A673 (cell line): ENCODE measurements at regions not wholly inside any gene's neighbourhood (a gene's known extent, or its start where the extent isn't known, plus 50 kb on each side); places are given as distances from the start of the nearest gene placed in this dataset.

ENCODE experiments used
- BruUV-seq: library from RNA; stranded (reverse); fragments of 400-500 nt; replicated peaks from 2 replicates; lab custom pipeline; 2021; lab: Mats Ljungman, UMichigan
- CTCF ChIA-PET: fragments of 300-600 bp; sonication (Branson Sonifier 250); formaldehyde crosslinking; loops from one replicate; lab custom pipeline; 2022; ENCODE audit warnings: antibody characterized with exemption; lab: Charles Lee
- POLR2A ChIA-PET: fragments of 300-600 bp; sonication (Branson Sonifier 250); formaldehyde crosslinking; loops from one replicate; lab custom pipeline; 2022; ENCODE audit warnings: antibody characterized with exemption; ENCODE audit not compliant: low non-redundant PET; lab: Charles Lee
- DNase-seq: peaks from one replicate; pipeline ENCODE4 v3.0.0-alpha.2; 2015; ENCODE audit warnings: low spot score
- H3K27ac ChIP-seq: fragments of 200-600 bp; sonication (generic); 2 replicates; pipeline ENCODE4 v1.5.1; 2016; ENCODE audit warnings: mixed run types, low read depth, mild to moderate bottlenecking, mixed read lengths, antibody characterized with exemption, low read length; ENCODE audit not compliant: poor library complexity, severe bottlenecking
- H3K27me3 ChIP-seq: fragments of 200-600 bp; sonication (generic); replicated peaks from 2 replicates; pipeline ENCODE4 v1.6.1; 2017; ENCODE audit warnings: mixed run types, low read depth, mild to moderate bottlenecking, mixed read lengths, antibody characterized with exemption, low read length; ENCODE audit not compliant: insufficient read depth, poor library complexity
- H3K36me3 ChIP-seq: fragments of 200-600 bp; sonication (generic); 2 replicates; pipeline ENCODE4 v1.6.1; 2016; ENCODE audit warnings: mixed run types, mild to moderate bottlenecking, mixed read lengths, antibody characterized with exemption, low read length; ENCODE audit not compliant: insufficient read depth, poor library complexity, severe bottlenecking
- H3K4me1 ChIP-seq: fragments of 200-600 bp; sonication (generic); 2 replicates; pipeline ENCODE4 v1.6.1; 2017; ENCODE audit warnings: mixed run types, mild to moderate bottlenecking, mixed read lengths, antibody characterized with exemption, low read length; ENCODE audit not compliant: insufficient read depth, poor library complexity, severe bottlenecking
- H3K4me3 ChIP-seq: fragments of 200-600 bp; sonication (generic); 2 replicates; pipeline ENCODE4 v1.5.1; 2016; ENCODE audit warnings: low read depth, mixed run types, mild to moderate bottlenecking, mixed read lengths, low read length; ENCODE audit not compliant: poor library complexity, severe bottlenecking
- H3K9me3 ChIP-seq: fragments of 200-600 bp; sonication (generic); 2 replicates; pipeline ENCODE4 v1.6.1; 2016; ENCODE audit warnings: mixed run types, low read depth, mild to moderate bottlenecking, mixed read lengths, antibody characterized with exemption, low read length; ENCODE audit not compliant: poor library complexity, severe bottlenecking
- EZH2 ChIP-seq: fragments of 200-600 bp; sonication (generic); IDR thresholded peaks from 2 replicates; pipeline ENCODE4 v1.6.1; 2017; ENCODE audit warnings: borderline replicate concordance, low read depth, mild to moderate bottlenecking, mixed read lengths, antibody characterized with exemption, low read length; ENCODE audit not compliant: poor library complexity, severe bottlenecking
- intact Hi-C: fragments of 100-400 bp; cut with micrococcal nuclease; formaldehyde crosslinking; loops from one replicate; pipeline ENCODE4 v1.10.0; 2022; ENCODE audit not compliant: unreplicated experiment
- TF ChIP-seq, protein P1 (sequence below): fragments of 300-800, 200-600 bp; sonication (generic); conservative IDR thresholded peaks from 2 replicates; pipeline ENCODE4 v1.5.1; 2017; ENCODE audit warnings: low read depth, mild to moderate bottlenecking, antibody characterized with exemption, low read length, moderate library complexity, mixed read lengths

DNA sequence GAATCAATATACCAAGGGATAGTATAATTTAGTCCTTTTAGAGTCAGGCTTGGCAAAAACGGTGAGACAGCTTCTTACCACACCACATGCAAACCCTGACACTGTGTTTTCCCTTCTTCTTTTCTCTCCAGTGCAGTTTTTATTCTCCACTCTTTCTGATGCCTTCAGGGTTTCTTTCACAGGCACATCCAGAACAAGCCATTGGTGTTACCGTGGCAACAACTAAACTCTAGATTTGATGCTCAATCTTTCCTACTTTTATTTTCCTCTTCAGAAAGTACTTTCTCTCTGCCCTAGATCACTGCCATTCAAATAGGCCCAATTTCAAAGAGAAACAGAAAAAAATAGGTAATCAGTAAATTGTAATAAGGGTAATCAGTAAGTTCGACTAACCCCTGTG, 469.8 kb upstream of the POT1 start:
- CTCF ChIA-PET, result no interaction called here
- H3K4me3 ChIP-seq, result no peak overlapping the region
- H3K27ac ChIP-seq, result no peak overlapping the region
- intact Hi-C loops, result no loop called here
- TF ChIP-seq, protein P1, sequence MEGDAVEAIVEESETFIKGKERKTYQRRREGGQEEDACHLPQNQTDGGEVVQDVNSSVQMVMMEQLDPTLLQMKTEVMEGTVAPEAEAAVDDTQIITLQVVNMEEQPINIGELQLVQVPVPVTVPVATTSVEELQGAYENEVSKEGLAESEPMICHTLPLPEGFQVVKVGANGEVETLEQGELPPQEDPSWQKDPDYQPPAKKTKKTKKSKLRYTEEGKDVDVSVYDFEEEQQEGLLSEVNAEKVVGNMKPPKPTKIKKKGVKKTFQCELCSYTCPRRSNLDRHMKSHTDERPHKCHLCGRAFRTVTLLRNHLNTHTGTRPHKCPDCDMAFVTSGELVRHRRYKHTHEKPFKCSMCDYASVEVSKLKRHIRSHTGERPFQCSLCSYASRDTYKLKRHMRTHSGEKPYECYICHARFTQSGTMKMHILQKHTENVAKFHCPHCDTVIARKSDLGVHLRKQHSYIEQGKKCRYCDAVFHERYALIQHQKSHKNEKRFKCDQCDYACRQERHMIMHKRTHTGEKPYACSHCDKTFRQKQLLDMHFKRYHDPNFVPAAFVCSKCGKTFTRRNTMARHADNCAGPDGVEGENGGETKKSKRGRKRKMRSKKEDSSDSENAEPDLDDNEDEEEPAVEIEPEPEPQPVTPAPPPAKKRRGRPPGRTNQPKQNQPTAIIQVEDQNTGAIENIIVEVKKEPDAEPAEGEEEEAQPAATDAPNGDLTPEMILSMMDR, result no peak
- TF ChIP-seq EZH2, result no peak
- no peak for DNase-seq
- POLR2A ChIA-PET, result no interaction called here
- H3K9me3 ChIP-seq, result no peaks in the 10 kb centered on the region
- no peaks in the 10 kb centered on the region for H3K4me1 ChIP-seq
- no peaks in the 10 kb centered on the region for H3K27me3 ChIP-seq
- no peaks in the 10 kb centered on the region for H3K36me3 ChIP-seq
- BruUV-seq, result no TSS peak

DNA sequence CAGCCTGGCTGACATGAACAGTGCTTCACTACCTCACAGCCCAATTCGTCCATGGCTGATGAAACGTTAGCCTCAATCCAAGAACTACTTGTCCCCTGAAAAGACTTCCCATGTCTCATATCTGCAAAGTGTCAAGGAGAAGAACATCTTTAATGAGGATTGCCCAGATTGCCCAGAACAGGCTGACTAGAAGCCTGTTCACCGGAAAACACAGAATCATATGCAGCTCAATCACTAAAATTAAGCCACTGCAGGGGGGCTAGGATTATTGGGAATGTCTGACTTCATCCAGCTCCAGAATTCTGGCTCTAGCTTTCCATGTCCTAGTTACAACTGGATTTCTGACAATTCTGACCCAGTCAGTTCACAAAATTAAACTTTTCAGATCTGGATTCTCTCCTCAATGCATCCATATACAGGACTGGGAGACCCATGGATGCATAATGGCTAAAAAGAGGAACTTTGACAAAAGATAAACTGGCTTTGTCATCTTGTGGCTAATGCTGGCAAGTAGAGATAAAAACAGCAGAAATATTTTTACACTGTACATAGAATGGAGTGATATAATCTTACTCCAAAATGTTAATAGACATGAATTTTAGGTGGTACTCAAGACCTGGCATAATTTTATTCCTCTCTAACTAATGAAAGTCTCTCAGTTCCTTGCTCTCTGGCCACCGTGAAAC, 467.0 kb upstream of the POT1 start:
- no peak for DNase-seq
- no peak for TF ChIP-seq EZH2
- TF ChIP-seq, protein P1, result no peak
- Histone ChIP-seq H3K9me3 (no peaks in the 10 kb centered on the region), H3K27me3 (no peaks in the 10 kb centered on the region), H3K36me3 (no peaks in the 10 kb centered on the region), H3K4me1 (no peaks in the 10 kb centered on the region), H3K4me3 (no peak overlapping the region), H3K27ac (no peak overlapping the region)
- ChIA-PET POLR2A (no interaction called here), CTCF (no interaction called here)
- intact Hi-C loops, result no loop called here
- no TSS peak for BruUV-seq

DNA sequence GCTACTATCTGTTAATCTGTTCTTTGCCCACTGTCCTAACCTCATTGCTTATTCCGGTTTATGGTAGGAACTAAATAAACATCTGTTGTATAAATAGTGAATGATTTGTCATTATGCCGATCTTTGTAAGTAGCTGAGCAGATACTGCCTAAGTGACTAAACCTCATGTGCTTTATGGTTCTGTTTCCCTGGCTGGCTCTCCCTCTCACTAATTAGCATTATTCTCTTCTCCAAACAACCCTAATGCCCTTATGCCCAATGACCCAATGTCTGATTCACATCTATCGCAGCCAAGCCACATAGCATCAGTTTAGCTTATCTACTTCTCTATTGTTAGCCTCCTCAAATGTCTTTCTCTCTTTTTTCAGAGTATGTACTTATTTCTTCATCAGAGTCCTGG, 462.3 kb upstream of the POT1 start:
- H3K4me3 ChIP-seq, result no peak overlapping the region
- no peaks in the 10 kb centered on the region for H3K9me3 ChIP-seq
- ChIA-PET CTCF (no interaction called here), POLR2A (no interaction called here)
- TF ChIP-seq, protein P1, result no peak
- no peak for TF ChIP-seq EZH2
- no TSS peak for BruUV-seq
- H3K27me3 ChIP-seq, result no peaks in the 10 kb centered on the region
- no peaks in the 10 kb centered on the region for H3K36me3 ChIP-seq
- H3K27ac ChIP-seq, result no peak overlapping the region
- no peaks in the 10 kb centered on the region for H3K4me1 ChIP-seq
- DNase-seq, result no peak
- intact Hi-C loops, result no loop called here
